K562 (cell line): ENCODE measurements at regions not wholly inside any gene's neighbourhood (a gene's known extent, or its start where the extent isn't known, plus 50 kb on each side); places are given as distances from the start of the nearest gene placed in this dataset.

Source experiments
- ATAC-seq: fragments of 200-7000 bp; cut with Tn5 transposase; 3 replicates; pipeline ENCODE4 v1.9.1; 2020; ENCODE audit warnings: moderate library complexity
- BruUV-seq: library from RNA; stranded (reverse); fragments of 400-500 nt; replicated peaks from 2 replicates; lab custom pipeline; 2021; lab: Mats Ljungman, UMichigan
- CTCF ChIA-PET: fragments of 300-600 bp; formaldehyde crosslinking; extraction: SDS; loops from one replicate; lab custom pipeline; 2021; ENCODE audit warnings: low intra/inter-chr PET ratio; lab: Yijun Ruan, JAX
- POLR2A ChIA-PET: fragments of 300-600, 350-650 bp; sonication (Branson Sonifier 250); formaldehyde crosslinking; extraction: SDS; loops from one replicate; lab custom pipeline; 2021; ENCODE audit warnings: antibody characterized with exemption, inconsistent platforms; lab: Yijun Ruan, JAX
- DNase-seq, 4 experiments: peaks; one replicate each; pipeline versions ENCODE4 v3.0.0 to v3.0.0-alpha.2; 2011 to 2018; ENCODE audit warnings: low spot score in 3 of 4, mixed read lengths in 3 of 4; ENCODE audit errors: extremely low read depth in 1 of 4
- FAIRE-seq: peaks from 2 replicates; lab custom pipeline; 2011; peaks lifted over from hg19 to GRCh38; lab: Jason Lieb, UNC
- H2AFZ ChIP-seq: 2 replicates; pipeline ENCODE4 v1.6.0; 2011; ENCODE audit warnings: low read depth, low read length, control low read depth, inconsistent platforms
- H3K27ac ChIP-seq: fragments of 200-600 bp; 3 replicates; pipeline ENCODE4 v1.8.0; 2011; ENCODE audit warnings: low read depth, mild to moderate bottlenecking, control low read depth, inconsistent platforms, low read length, moderate library complexity, mixed read lengths; ENCODE audit errors: extremely low read depth
- H3K27me3 ChIP-seq, 2 experiments: fragments of 300-600 bp in 1 of 2; 2 replicates in 1 of 2; 3 replicates in 1 of 2; pipeline versions ENCODE4 v1.6.0 to v1.8.0; 2011; ENCODE audit warnings: inconsistent platforms in 2 of 2, low read length in 2 of 2, mild to moderate bottlenecking in 1 of 2, mixed read lengths in 1 of 2, moderate library complexity in 1 of 2; ENCODE audit not compliant: control insufficient read depth in 2 of 2, insufficient read depth in 2 of 2
- H3K36me3 ChIP-seq: fragments of 300-600 bp; 3 replicates; pipeline ENCODE4 v1.8.0; 2011; ENCODE audit warnings: mild to moderate bottlenecking, low read length, inconsistent platforms; ENCODE audit not compliant: control insufficient read depth, insufficient read depth
- H3K4me1 ChIP-seq, 2 experiments: fragments of 200-600 bp in 1 of 2; replicated peaks in 1 of 2; 2 replicates in 1 of 2; 3 replicates in 1 of 2; pipeline versions ENCODE4 v1.5.1 to v1.8.0; 2011; ENCODE audit warnings: inconsistent platforms in 2 of 2, low read length in 2 of 2, mild to moderate bottlenecking in 1 of 2, mixed read lengths in 1 of 2, moderate library complexity in 1 of 2; ENCODE audit not compliant: control insufficient read depth in 2 of 2, insufficient read depth in 2 of 2
- H3K4me2 ChIP-seq: 2 replicates; pipeline ENCODE4 v1.6.1; 2011; ENCODE audit warnings: low read length, control low read depth, inconsistent platforms, mixed read lengths; ENCODE audit not compliant: insufficient read depth
- H3K4me3 ChIP-seq: fragments of 200-600 bp; sonication (generic), shearing (Covaris generic); 2 replicates; pipeline ENCODE4 v1.5.1; 2016; ENCODE audit warnings: control low read depth, inconsistent platforms
- H3K79me2 ChIP-seq: fragments of 200-600 bp; 3 replicates; pipeline ENCODE4 v1.8.0; 2011; ENCODE audit warnings: low read length, inconsistent platforms; ENCODE audit not compliant: control insufficient read depth, insufficient read depth
- H3K9ac ChIP-seq, 2 experiments: 2 replicates each; pipeline versions ENCODE4 v1.6.0 to v1.6.1; 2011; ENCODE audit warnings: low read depth in 2 of 2, low read length in 2 of 2, control low read depth in 1 of 2, inconsistent platforms in 1 of 2, mild to moderate bottlenecking in 1 of 2, mixed read lengths in 1 of 2; ENCODE audit not compliant: insufficient read depth in 1 of 2
- H3K9me1 ChIP-seq: one replicate; pipeline ENCODE4 v1.6.0; 2011; ENCODE audit warnings: inconsistent platforms, mild to moderate bottlenecking, low read length, moderate library complexity; ENCODE audit not compliant: control insufficient read depth, insufficient read depth
- H3K9me3 ChIP-seq: replicated peaks from 2 replicates; pipeline ENCODE4 v1.5.1; 2011; ENCODE audit warnings: low read depth, low read length, inconsistent platforms; ENCODE audit not compliant: control insufficient read depth, insufficient read depth
- H4K20me1 ChIP-seq: replicated peaks from 2 replicates; pipeline ENCODE4 v1.6.1; 2011; ENCODE audit warnings: low read length, inconsistent platforms, mixed read lengths; ENCODE audit not compliant: control insufficient read depth, insufficient read depth
- FOXK1 ChIP-seq: sonication (generic); formaldehyde crosslinking; IDR thresholded peaks from 2 replicates; pipeline ENCODE4 v1.8.0; 2022; ENCODE audit warnings: missing genetic modification reagents, mild to moderate bottlenecking, borderline replicate concordance
- FOXP4 ChIP-seq: sonication (generic); formaldehyde crosslinking; IDR thresholded peaks from 2 replicates; pipeline ENCODE4 v1.8.0; 2022; ENCODE audit warnings: mild to moderate bottlenecking, missing genetic modification reagents, borderline replicate concordance
- MAFK ChIP-seq: IDR thresholded peaks from 2 replicates; pipeline ENCODE4 v1.6.1; 2011; ENCODE audit warnings: low read length, improper control_type of control experiment
- ZNF280B ChIP-seq: fragments of 250-450 bp; sonication (Bioruptor Pico); IDR thresholded peaks from 2 replicates; pipeline ENCODE4 v1.5.1; 2021; ENCODE audit warnings: mild to moderate bottlenecking
- in situ Hi-C: fragments of 300-500 bp; cut with MboI; formaldehyde crosslinking; loops from 4 replicates; pipeline ENCODE4 v1.15.0; 2018; ENCODE audit warnings: inconsistent platforms, mixed read lengths
- intact Hi-C: fragments of 100-400 bp; cut with micrococcal nuclease; formaldehyde crosslinking; loops from 2 replicates; pipeline ENCODE4 v1.14.2; 2022

GRCh38 chr1:30579580-30579979 lies 143.8 kb downstream of the MATN1 start:
- Histone ChIP-seq H3K79me2 (no peaks in the 10 kb centered on the region), H3K36me3 (no peaks in the 10 kb centered on the region), H3K9me3 (no peaks in the 10 kb centered on the region), H3K27ac (no peak overlapping the region), H3K4me3 (no peak overlapping the region), H3K27me3 (no peaks in the 10 kb centered on the region), H3K4me1 (no peaks in the 10 kb centered on the region), H2AFZ (no peak overlapping the region), H3K9ac (no peak overlapping the region), H3K9me1 (no peaks in the 10 kb centered on the region), H4K20me1 (no peaks in the 10 kb centered on the region), H3K4me2 (no peak overlapping the region)
- TF ChIP-seq ZNF280B (CRISPR knock-in tag) (no peak), FOXK1 (CRISPR knock-in tag) (no peak), MAFK (no peak), FOXP4 (CRISPR knock-in tag) (no peak)
- ATAC-seq (no peak), FAIRE-seq (no peak), DNase-seq (no peak)
- BruUV-seq = no TSS peak
- ChIA-PET POLR2A (no interaction called here), CTCF (no interaction called here)
- in situ Hi-C loops = no loop called here
- intact Hi-C loops = no loop called here
